OCI-LY1 (cell line): ENCODE measurements at regions not wholly inside any gene's neighbourhood (a gene's known extent, or its start where the extent isn't known, plus 50 kb on each side); places are given as distances from the start of the nearest gene placed in this dataset.

Experiments
- CTCF ChIP-seq: fragments of 200-600 bp; sonication (generic), shearing (Covaris generic); IDR thresholded peaks from 2 replicates; pipeline ENCODE4 v1.5.1; 2017; ENCODE audit warnings: mild to moderate bottlenecking, antibody characterized with exemption, low read length, moderate library complexity, mixed read lengths
- EZH2 ChIP-seq: fragments of 200-600 bp; sonication (generic), shearing (Covaris generic); IDR thresholded peaks from 2 replicates; pipeline ENCODE4 v1.8.0; 2017; ENCODE audit warnings: borderline replicate concordance, mixed run types, mild to moderate bottlenecking, antibody characterized with exemption, low read length, moderate library complexity, mixed read lengths

- TF ChIP-seq CTCF (no peak), EZH2 (no peak)
Measured at GRCh38 chr1:239804266-239804665, 287.4 kb upstream of the FMN2 start.
